RWPE2 (cell line): ENCODE measurements at regions not wholly inside any gene's neighbourhood (a gene's known extent, or its start where the extent isn't known, plus 50 kb on each side); places are given as distances from the start of the nearest gene placed in this dataset.

Experiments used
- ATAC-seq: fragments of 200-7000 bp; cut with Tn5 transposase; 3 replicates; pipeline ENCODE4 v1.9.1; 2021; ENCODE audit warnings: low read depth
- DNase-seq: peaks from one replicate; pipeline ENCODE4 v3.0.0-alpha.2; 2020; ENCODE audit warnings: low spot score
- H3K27ac ChIP-seq: fragments of 450-650 bp; 2 replicates; pipeline ENCODE4 v1.5.1; 2017; ENCODE audit warnings: mild to moderate bottlenecking; ENCODE audit not compliant: poor library complexity, severe bottlenecking
- H3K27me3 ChIP-seq: fragments of 250-450 bp; sonication (Bioruptor Pico); 2 replicates; pipeline ENCODE4 v1.5.1; 2021; ENCODE audit warnings: mild to moderate bottlenecking, moderate library complexity; ENCODE audit not compliant: insufficient read depth, poor library complexity, severe bottlenecking
- H3K36me3 ChIP-seq: fragments of 250-450 bp; sonication (Bioruptor Pico); 2 replicates; pipeline ENCODE4 v1.5.1; 2020; ENCODE audit warnings: low read depth, mild to moderate bottlenecking, moderate library complexity
- H3K4me1 ChIP-seq: fragments of 250-450 bp; sonication (Bioruptor Pico); 2 replicates; pipeline ENCODE4 v1.5.1; 2021; ENCODE audit warnings: mild to moderate bottlenecking, moderate library complexity; ENCODE audit not compliant: insufficient read depth, poor library complexity, severe bottlenecking
- H3K4me3 ChIP-seq: fragments of 250-450 bp; sonication (Bioruptor Pico); 2 replicates; pipeline ENCODE4 v1.5.1; 2021; ENCODE audit warnings: mild to moderate bottlenecking, moderate library complexity; ENCODE audit not compliant: severe bottlenecking
- H3K9me3 ChIP-seq: fragments of 250-450 bp; sonication (Bioruptor Pico); 2 replicates; pipeline ENCODE4 v1.5.1; 2021; ENCODE audit warnings: mild to moderate bottlenecking, moderate library complexity; ENCODE audit not compliant: severe bottlenecking
- CTCF ChIP-seq: fragments of 450-650 bp; IDR thresholded peaks from one replicate; pipeline ENCODE4 v1.5.1; 2017; ENCODE audit warnings: mild to moderate bottlenecking, moderate library complexity; ENCODE audit not compliant: poor library complexity, severe bottlenecking

DNA sequence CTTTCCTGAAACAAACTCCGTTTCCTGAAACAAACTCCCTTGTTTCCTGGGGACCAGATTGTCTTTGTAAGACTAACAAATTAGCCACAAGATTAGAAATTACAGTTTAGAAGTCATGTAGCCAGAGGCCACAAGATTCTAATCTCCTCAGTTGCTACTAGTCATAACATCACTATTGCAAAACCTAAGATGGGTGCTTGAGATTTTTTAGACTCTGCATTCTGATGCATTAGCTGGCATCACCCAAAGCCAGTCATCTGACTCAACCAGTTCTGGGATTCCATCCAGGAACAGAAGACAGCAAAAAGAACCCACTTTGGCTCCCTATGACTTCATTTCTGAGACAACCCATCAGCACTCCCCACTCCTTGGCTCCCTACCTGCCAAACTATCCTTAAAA, 367.9 kb upstream of the MBL2 start:
- H3K27ac ChIP-seq = no peak overlapping the region
- no peak for DNase-seq

GRCh38 chr10:53135897-53136253, 363.3 kb upstream of the MBL2 start:
- H3K27me3 ChIP-seq = no peaks in the 10 kb centered on the region
- H3K27ac ChIP-seq = no peak overlapping the region
- no peaks in the 10 kb centered on the region for H3K36me3 ChIP-seq
- H3K4me3 ChIP-seq = no peak overlapping the region
- DNase-seq (no peak), ATAC-seq (no peak)
- no peak for TF ChIP-seq CTCF
- no peaks in the 10 kb centered on the region for H3K9me3 ChIP-seq
- H3K4me1 ChIP-seq = no peaks in the 10 kb centered on the region

More for the DNA sequence above, 367.9 kb upstream of the MBL2 start:
- Histone ChIP-seq H3K27me3 (no peaks in the 10 kb centered on the region), H3K4me1 (no peaks in the 10 kb centered on the region), H3K9me3 (no peaks in the 10 kb centered on the region), H3K4me3 (no peak overlapping the region), H3K36me3 (no peaks in the 10 kb centered on the region)
- peak; percentile 56 for ATAC-seq
- no peak for TF ChIP-seq CTCF

DNA sequence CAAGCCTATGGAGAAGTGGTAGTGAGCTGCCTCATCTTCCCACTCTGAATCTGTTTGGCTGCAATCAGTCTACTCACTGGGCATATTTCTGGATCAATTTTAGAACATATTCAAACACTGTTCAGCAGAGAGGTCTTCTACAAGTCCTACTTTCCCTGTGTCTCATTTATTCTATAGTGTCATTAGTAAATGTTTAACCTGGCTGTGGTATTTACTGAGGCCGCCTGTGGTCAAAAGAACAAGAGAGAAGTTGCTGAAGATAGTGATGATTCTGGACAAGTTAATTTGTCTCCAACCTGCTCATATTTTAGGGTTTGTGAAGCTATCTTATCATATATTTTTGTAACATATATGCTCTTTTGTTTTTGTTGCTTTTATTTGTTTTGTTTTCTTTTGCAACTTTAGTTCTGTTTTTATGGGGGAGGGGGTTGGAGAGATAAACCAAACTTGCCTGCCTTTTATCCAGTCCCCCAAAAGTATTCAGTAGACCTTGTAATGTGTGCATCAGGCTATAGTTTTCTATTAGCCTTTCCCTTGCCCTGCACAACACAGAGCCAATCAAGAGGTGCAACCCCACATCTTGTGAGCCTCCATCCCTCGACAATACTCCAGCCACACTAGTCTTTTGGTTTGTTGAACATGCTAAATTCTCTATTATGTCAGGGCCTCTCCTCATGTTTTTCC, 362.8 kb upstream of the MBL2 start:
- no peaks in the 10 kb centered on the region for H3K27me3 ChIP-seq
- H3K27ac ChIP-seq = no peak overlapping the region
- no peaks in the 10 kb centered on the region for H3K36me3 ChIP-seq
- TF ChIP-seq CTCF = no peak
- no peak overlapping the region for H3K4me3 ChIP-seq
- no peak for DNase-seq
- no peaks in the 10 kb centered on the region for H3K4me1 ChIP-seq
- no peaks in the 10 kb centered on the region for H3K9me3 ChIP-seq
- no peak for ATAC-seq

DNA sequence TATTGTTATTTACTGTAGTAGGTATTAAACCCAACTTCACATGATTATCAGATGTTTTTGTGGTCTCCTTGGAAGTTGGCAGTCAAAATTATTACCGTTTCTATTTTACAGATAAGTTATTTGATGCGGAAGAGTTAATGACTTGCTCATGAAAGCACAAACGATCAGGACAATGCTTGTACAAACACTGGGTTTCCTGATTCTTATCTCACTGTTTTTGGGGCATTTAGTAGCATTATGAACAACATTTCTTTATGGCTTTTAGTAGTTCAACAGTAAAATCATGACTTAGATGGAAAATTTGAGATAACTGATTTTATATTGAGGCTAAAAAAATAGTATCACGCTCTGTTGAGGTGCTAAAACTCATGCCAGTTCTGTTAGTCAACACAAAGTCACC, 361.5 kb upstream of the MBL2 start:
- Histone ChIP-seq H3K4me1 (no peaks in the 10 kb centered on the region), H3K9me3 (no peaks in the 10 kb centered on the region), H3K27me3 (no peaks in the 10 kb centered on the region), H3K36me3 (no peaks in the 10 kb centered on the region), H3K4me3 (no peak overlapping the region), H3K27ac (no peak overlapping the region)
- TF ChIP-seq CTCF = no peak
- no peak for ATAC-seq
- DNase-seq = no peak

GRCh38 chr10:53130337-53130736, 357.8 kb upstream of the MBL2 start:
- Histone ChIP-seq H3K9me3 (no peaks in the 10 kb centered on the region), H3K4me3 (no peak overlapping the region), H3K36me3 (no peaks in the 10 kb centered on the region), H3K4me1 (no peaks in the 10 kb centered on the region), H3K27ac (no peak overlapping the region), H3K27me3 (no peaks in the 10 kb centered on the region)
- DNase-seq (no peak), ATAC-seq (no peak)
- TF ChIP-seq CTCF = no peak
